K562 (cell line): ENCODE measurements at regions not wholly inside any gene's neighbourhood (a gene's known extent, or its start where the extent isn't known, plus 50 kb on each side); places are given as distances from the start of the nearest gene placed in this dataset.

Experiments used
- ATAC-seq: fragments of 200-7000 bp; cut with Tn5 transposase; 3 replicates; pipeline ENCODE4 v1.9.1; 2020; ENCODE audit warnings: moderate library complexity
- BruUV-seq: library from RNA; stranded (reverse); fragments of 400-500 nt; replicated peaks from 2 replicates; lab custom pipeline; 2021; lab: Mats Ljungman, UMichigan
- CTCF ChIA-PET: fragments of 300-600 bp; formaldehyde crosslinking; extraction: SDS; loops from one replicate; lab custom pipeline; 2021; ENCODE audit warnings: low intra/inter-chr PET ratio; lab: Yijun Ruan, JAX
- POLR2A ChIA-PET: fragments of 300-600, 350-650 bp; sonication (Branson Sonifier 250); formaldehyde crosslinking; extraction: SDS; loops from one replicate; lab custom pipeline; 2021; ENCODE audit warnings: antibody characterized with exemption, inconsistent platforms; lab: Yijun Ruan, JAX
- DNase-seq, 4 experiments: peaks; one replicate each; pipeline versions ENCODE4 v3.0.0 to v3.0.0-alpha.2; 2011 to 2018; ENCODE audit warnings: low spot score in 3 of 4, mixed read lengths in 3 of 4; ENCODE audit errors: extremely low read depth in 1 of 4
- FAIRE-seq: peaks from 2 replicates; lab custom pipeline; 2011; peaks lifted over from hg19 to GRCh38; lab: Jason Lieb, UNC
- H2AFZ ChIP-seq: 2 replicates; pipeline ENCODE4 v1.6.0; 2011; ENCODE audit warnings: low read depth, low read length, control low read depth, inconsistent platforms
- H3K27ac ChIP-seq: fragments of 200-600 bp; 3 replicates; pipeline ENCODE4 v1.8.0; 2011; ENCODE audit warnings: low read depth, mild to moderate bottlenecking, control low read depth, inconsistent platforms, low read length, moderate library complexity, mixed read lengths; ENCODE audit errors: extremely low read depth
- H3K27me3 ChIP-seq, 2 experiments: fragments of 300-600 bp in 1 of 2; 2 replicates in 1 of 2; 3 replicates in 1 of 2; pipeline versions ENCODE4 v1.6.0 to v1.8.0; 2011; ENCODE audit warnings: inconsistent platforms in 2 of 2, low read length in 2 of 2, mild to moderate bottlenecking in 1 of 2, mixed read lengths in 1 of 2, moderate library complexity in 1 of 2; ENCODE audit not compliant: control insufficient read depth in 2 of 2, insufficient read depth in 2 of 2
- H3K36me3 ChIP-seq: fragments of 300-600 bp; 3 replicates; pipeline ENCODE4 v1.8.0; 2011; ENCODE audit warnings: mild to moderate bottlenecking, low read length, inconsistent platforms; ENCODE audit not compliant: control insufficient read depth, insufficient read depth
- H3K4me1 ChIP-seq, 2 experiments: fragments of 200-600 bp in 1 of 2; replicated peaks in 1 of 2; 2 replicates in 1 of 2; 3 replicates in 1 of 2; pipeline versions ENCODE4 v1.5.1 to v1.8.0; 2011; ENCODE audit warnings: inconsistent platforms in 2 of 2, low read length in 2 of 2, mild to moderate bottlenecking in 1 of 2, mixed read lengths in 1 of 2, moderate library complexity in 1 of 2; ENCODE audit not compliant: control insufficient read depth in 2 of 2, insufficient read depth in 2 of 2
- H3K4me2 ChIP-seq: 2 replicates; pipeline ENCODE4 v1.6.1; 2011; ENCODE audit warnings: low read length, control low read depth, inconsistent platforms, mixed read lengths; ENCODE audit not compliant: insufficient read depth
- H3K4me3 ChIP-seq: fragments of 200-600 bp; sonication (generic), shearing (Covaris generic); 2 replicates; pipeline ENCODE4 v1.5.1; 2016; ENCODE audit warnings: control low read depth, inconsistent platforms
- H3K79me2 ChIP-seq: fragments of 200-600 bp; 3 replicates; pipeline ENCODE4 v1.8.0; 2011; ENCODE audit warnings: low read length, inconsistent platforms; ENCODE audit not compliant: control insufficient read depth, insufficient read depth
- H3K9ac ChIP-seq, 2 experiments: 2 replicates each; pipeline versions ENCODE4 v1.6.0 to v1.6.1; 2011; ENCODE audit warnings: low read depth in 2 of 2, low read length in 2 of 2, control low read depth in 1 of 2, inconsistent platforms in 1 of 2, mild to moderate bottlenecking in 1 of 2, mixed read lengths in 1 of 2; ENCODE audit not compliant: insufficient read depth in 1 of 2
- H3K9me1 ChIP-seq: one replicate; pipeline ENCODE4 v1.6.0; 2011; ENCODE audit warnings: inconsistent platforms, mild to moderate bottlenecking, low read length, moderate library complexity; ENCODE audit not compliant: control insufficient read depth, insufficient read depth
- H3K9me3 ChIP-seq: replicated peaks from 2 replicates; pipeline ENCODE4 v1.5.1; 2011; ENCODE audit warnings: low read depth, low read length, inconsistent platforms; ENCODE audit not compliant: control insufficient read depth, insufficient read depth
- H4K20me1 ChIP-seq: replicated peaks from 2 replicates; pipeline ENCODE4 v1.6.1; 2011; ENCODE audit warnings: low read length, inconsistent platforms, mixed read lengths; ENCODE audit not compliant: control insufficient read depth, insufficient read depth
- CEBPG ChIP-seq, 3 experiments: fragments of 200-800 bp in 1 of 3; sonication (Bioruptor generic) in 1 of 3; sonication (generic) in 1 of 3; formaldehyde crosslinking in 1 of 3; IDR thresholded peaks in 2 of 3; conservative IDR thresholded peaks in 1 of 3; 2 replicates each; pipeline versions ENCODE4 v1.6.1 to v1.8.0; 2016 to 2022; ENCODE audit warnings: missing compliant biosample characterization in 2 of 3, missing genetic modification characterization in 2 of 3, mild to moderate bottlenecking in 1 of 3, missing genetic modification reagents in 1 of 3
- KDM5B ChIP-seq: fragments of 200-600 bp; sonication (generic); IDR thresholded peaks from 2 replicates; pipeline ENCODE4 v1.6.1; 2012; ENCODE audit warnings: low read depth, mild to moderate bottlenecking, moderate library complexity, low read length, control low read depth, inconsistent platforms; ENCODE audit not compliant: insufficient replicate concordance
- MED1 ChIP-seq: sonication (generic); formaldehyde crosslinking; IDR thresholded peaks from 2 replicates; pipeline ENCODE4 v1.8.1; 2023; ENCODE audit warnings: missing genetic modification reagents, borderline replicate concordance
- MTF1 ChIP-seq: fragments of 250-450 bp; sonication (Bioruptor Pico); IDR thresholded peaks from 2 replicates; pipeline ENCODE4 v1.9.0; 2021; ENCODE audit warnings: moderate library complexity, mild to moderate bottlenecking, inconsistent platforms, borderline replicate concordance
- RAD51 ChIP-seq: fragments of 450-650 bp; IDR thresholded peaks from 2 replicates; pipeline ENCODE4 v1.7.1; 2016; ENCODE audit warnings: low read depth, mild to moderate bottlenecking, borderline replicate concordance
- RBM39 ChIP-seq: fragments of 200-400 bp; formaldehyde crosslinking; optimal IDR thresholded peaks from 2 replicates; pipeline ENCODE3; 2018; ENCODE audit warnings: low read depth, low read length
- UBTF ChIP-seq, 2 experiments: IDR thresholded peaks; 2 replicates each; pipeline ENCODE4 v1.6.1; 2012; ENCODE audit warnings: improper control_type of control experiment in 2 of 2, low read depth in 2 of 2, low read length in 2 of 2, borderline replicate concordance in 1 of 2
- ZNF12 ChIP-seq: sonication (generic); formaldehyde crosslinking; IDR thresholded peaks from 2 replicates; pipeline ENCODE4 v1.4.0; 2020; ENCODE audit warnings: mild to moderate bottlenecking, missing genetic modification reagents
- WGBS: fragments of 100-300 bp; shearing (Covaris generic); methylation state at CpG from one replicate; pipeline ENCODE4 v1.1.6; 2016; ENCODE audit warnings: low coverage, mixed read lengths; ENCODE audit not compliant: insufficient coverage; ENCODE audit errors: missing lambda C conversion rate; 5-methylcytosine and 5-hydroxymethylcytosine counted together
- in situ Hi-C: fragments of 300-500 bp; cut with MboI; formaldehyde crosslinking; loops from 4 replicates; pipeline ENCODE4 v1.15.0; 2018; ENCODE audit warnings: inconsistent platforms, mixed read lengths
- intact Hi-C: fragments of 100-400 bp; cut with micrococcal nuclease; formaldehyde crosslinking; loops from 2 replicates; pipeline ENCODE4 v1.14.2; 2022
- TF ChIP-seq, protein P1 (sequence below), 3 experiments: fragments of 200-800 bp in 1 of 3; sonication (Bioruptor generic) in 1 of 3; sonication (generic) in 1 of 3; formaldehyde crosslinking in 1 of 3; IDR thresholded peaks; 2 replicates each; pipeline versions ENCODE4 v1.6.1 to v1.8.0; 2016 to 2022; ENCODE audit warnings: mild to moderate bottlenecking in 2 of 3, missing compliant biosample characterization in 2 of 3, missing genetic modification characterization in 2 of 3, missing genetic modification reagents in 1 of 3
- TF ChIP-seq, protein P2 (sequence below): fragments of 450-650 bp; formaldehyde crosslinking; IDR thresholded peaks from 2 replicates; pipeline ENCODE4 v1.4.0; 2020; ENCODE audit warnings: mild to moderate bottlenecking, moderate library complexity

DNA sequence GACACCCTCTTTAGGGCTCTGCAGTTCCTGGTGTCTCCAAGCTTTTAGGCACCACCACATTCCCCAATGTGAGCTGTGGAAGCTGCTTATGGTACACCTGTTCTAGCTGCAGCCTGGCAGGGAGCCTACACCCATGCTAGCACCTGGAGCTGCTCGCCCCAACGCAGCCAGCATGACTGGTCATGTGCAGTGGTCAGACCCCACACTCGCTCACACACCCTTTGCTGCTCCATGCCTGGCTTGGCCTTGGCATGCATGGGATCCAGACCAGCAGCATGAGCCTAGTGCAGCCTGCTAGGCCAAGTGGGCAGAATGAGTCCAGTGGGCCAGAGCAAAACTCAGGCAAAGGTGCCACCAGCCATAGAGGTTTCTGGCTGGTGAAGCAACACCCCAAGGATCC is 86.4 kb upstream of the OSBPL8 start:
- Histone ChIP-seq H3K4me1 (peaks cover 0 to 4% of the 10 kb centered on the region in 2 experiments; a peak in 2 of 5 replicates), H3K27ac (no peak overlapping the region), H2AFZ (no peak overlapping the region), H3K4me3 (no peak overlapping the region), H3K9ac (peak overlapping the region in 1 of 2 experiments; percentile 3; a peak in 1 of 4 replicates), H3K36me3 (no peaks in the 10 kb centered on the region), H4K20me1 (no peaks in the 10 kb centered on the region), H3K4me2 (no peak overlapping the region), H3K9me3 (no peaks in the 10 kb centered on the region), H3K9me1 (no peaks in the 10 kb centered on the region), H3K27me3 (no peaks in the 10 kb centered on the region), H3K79me2 (no peaks in the 10 kb centered on the region)
- POLR2A ChIA-PET, result interaction anchor here (0.8 kb wide), 1 partner anchor 119 kb away, joined by 3 read pairs; no protein-coding TSS in a partner anchor
- BruUV-seq, result no TSS peak
- no peak for ATAC-seq
- DNase-seq, result no peak
- TF ChIP-seq RBM39, result no peak
- TF ChIP-seq, protein P1, sequence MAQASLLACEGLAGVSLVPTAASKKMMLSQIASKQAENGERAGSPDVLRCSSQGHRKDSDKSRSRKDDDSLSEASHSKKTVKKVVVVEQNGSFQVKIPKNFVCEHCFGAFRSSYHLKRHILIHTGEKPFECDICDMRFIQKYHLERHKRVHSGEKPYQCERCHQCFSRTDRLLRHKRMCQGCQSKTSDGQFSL (CRISPR knock-in tag; IDR thresholded peaks at IDR 0.05), result no peak
- TF ChIP-seq, protein P1 (tag; IDR thresholded peaks at IDR 0.05), result no peak
- intact Hi-C loops (no loop called here), in situ Hi-C loops (no loop called here)
- no peak for FAIRE-seq
- CTCF ChIA-PET, result no interaction called here
- WGBS, result 4% methylated on average over 3 of the region's 3 CpGs

- H3K27ac ChIP-seq, result no peak overlapping the region
- H2AFZ ChIP-seq, result no peak overlapping the region
- DNase-seq (no peak), FAIRE-seq (no peak), ATAC-seq (no peak)
- no peaks in the 10 kb centered on the region for H3K36me3 ChIP-seq
- H3K9me3 ChIP-seq, result no peaks in the 10 kb centered on the region
- no peaks in the 10 kb centered on the region for H3K79me2 ChIP-seq
- no peak overlapping the region for H3K4me3 ChIP-seq
- 0% methylated on average over 1 of the region's 1 CpG for WGBS
- no peaks in the 10 kb centered on the region for H3K9me1 ChIP-seq
- POLR2A ChIA-PET, result no interaction called here
- H3K27me3 ChIP-seq, result no peaks in the 10 kb centered on the region
- H3K4me1 ChIP-seq, result peaks cover 0 to 4% of the 10 kb centered on the region in 2 experiments; a peak in 2 of 5 replicates
- no peaks in the 10 kb centered on the region for H4K20me1 ChIP-seq
- BruUV-seq, result no TSS peak
- intact Hi-C loops (no loop called here), in situ Hi-C loops (no loop called here)
- H3K9ac ChIP-seq, result no peak overlapping the region
- no peak overlapping the region for H3K4me2 ChIP-seq
- CTCF ChIA-PET, result no interaction called here
- no peak for TF ChIP-seq ZNF12 (CRISPR knock-in tag)
- TF ChIP-seq RAD51, result no peak
- TF ChIP-seq CEBPG (CRISPR knock-in tag; IDR thresholded peaks at IDR 0.05), result no peak
- TF ChIP-seq CEBPG (tag; conservative IDR thresholded peaks at IDR 0.05 in 1 of 2, IDR thresholded peaks at IDR 0.05 in 1 of 2), result no peak
- TF ChIP-seq MED1, result no peak
- no peak for TF ChIP-seq KDM5B
- TF ChIP-seq MTF1 (CRISPR knock-in tag), result no peak
- TF ChIP-seq, protein P2, sequence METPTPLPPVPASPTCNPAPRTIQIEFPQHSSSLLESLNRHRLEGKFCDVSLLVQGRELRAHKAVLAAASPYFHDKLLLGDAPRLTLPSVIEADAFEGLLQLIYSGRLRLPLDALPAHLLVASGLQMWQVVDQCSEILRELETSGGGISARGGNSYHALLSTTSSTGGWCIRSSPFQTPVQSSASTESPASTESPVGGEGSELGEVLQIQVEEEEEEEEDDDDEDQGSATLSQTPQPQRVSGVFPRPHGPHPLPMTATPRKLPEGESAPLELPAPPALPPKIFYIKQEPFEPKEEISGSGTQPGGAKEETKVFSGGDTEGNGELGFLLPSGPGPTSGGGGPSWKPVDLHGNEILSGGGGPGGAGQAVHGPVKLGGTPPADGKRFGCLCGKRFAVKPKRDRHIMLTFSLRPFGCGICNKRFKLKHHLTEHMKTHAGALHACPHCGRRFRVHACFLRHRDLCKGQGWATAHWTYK (CRISPR knock-in tag), result no peak
- no peak for TF ChIP-seq UBTF (IDR thresholded peaks at IDR 0.05; ENCODE audit: borderline replicate concordance in 1 of 2, low read depth in 2 of 2, low read length in 2 of 2)
Measured at GRCh38 chr12:76646366-76646765, 86.8 kb upstream of the OSBPL8 start.
